NOMO-1 treated with DMSO at 0.1 percent for 48 hours (cell line): ENCODE measurements at regions not wholly inside any gene's neighbourhood (a gene's known extent, or its start where the extent isn't known, plus 50 kb on each side); places are given as distances from the start of the nearest gene placed in this dataset.

ENCODE experiments used
- DNase-seq: peaks from one replicate; lab custom pipeline; 2025; ENCODE audit not compliant: unreplicated experiment; lab: John Stamatoyannopoulos, UW

- no peak for DNase-seq
Observed at GRCh38 chrX:110408949-110409588, 50.4 kb downstream of the RTL9 start.

- peak; percentile 37 for DNase-seq
Observed at GRCh38 chrX:110409925-110410324, 51.3 kb downstream of the RTL9 start.

GRCh38 chrX:110410603-110411002, 52.0 kb downstream of the RTL9 start:
- DNase-seq = no peak

- DNase-seq = peak; percentile 49
Observed at GRCh38 chrX:110412971-110413726, 54.5 kb downstream of the RTL9 start.

- no peak for DNase-seq
Observed at GRCh38 chrX:110413727-110414124, 55.1 kb downstream of the RTL9 start.

GRCh38 chrX:110414273-110414672, 55.6 kb downstream of the RTL9 start:
- DNase-seq = no peak

GRCh38 chrX:110414679-110415439, 56.2 kb downstream of the RTL9 start:
- DNase-seq = no peak

- no peak for DNase-seq
Observed at GRCh38 chrX:110415440-110416170, 57.0 kb downstream of the RTL9 start.

GRCh38 chrX:110417128-110417527, 58.5 kb downstream of the RTL9 start:
- no peak for DNase-seq

GRCh38 chrX:110418316-110419235, 59.9 kb downstream of the RTL9 start:
- no peak for DNase-seq

GRCh38 chrX:110419512-110419911, 60.9 kb downstream of the RTL9 start:
- no peak for DNase-seq

- no peak for DNase-seq
Observed at GRCh38 chrX:110420771-110421499, 62.3 kb downstream of the RTL9 start.

GRCh38 chrX:110421500-110422455, 63.1 kb downstream of the RTL9 start:
- no peak for DNase-seq

- DNase-seq = no peak
Observed at GRCh38 chrX:110425222-110426154, 66.8 kb downstream of the RTL9 start.

- DNase-seq = no peak
Observed at GRCh38 chrX:110426155-110426504, 67.5 kb downstream of the RTL9 start.

GRCh38 chrX:110427076-110427475, 68.4 kb downstream of the RTL9 start:
- no peak for DNase-seq

GRCh38 chrX:110428144-110428543, 69.5 kb downstream of the RTL9 start:
- no peak for DNase-seq
